ENCODE measurements at regions not wholly inside any gene's neighbourhood (a gene's known extent, or its start where the extent isn't known, plus 50 kb on each side); places are given as distances from the start of the nearest gene placed in this dataset.
A peak's percentile ranks its signal among the peaks of the same experiment; 100 is the strongest.

DNA sequence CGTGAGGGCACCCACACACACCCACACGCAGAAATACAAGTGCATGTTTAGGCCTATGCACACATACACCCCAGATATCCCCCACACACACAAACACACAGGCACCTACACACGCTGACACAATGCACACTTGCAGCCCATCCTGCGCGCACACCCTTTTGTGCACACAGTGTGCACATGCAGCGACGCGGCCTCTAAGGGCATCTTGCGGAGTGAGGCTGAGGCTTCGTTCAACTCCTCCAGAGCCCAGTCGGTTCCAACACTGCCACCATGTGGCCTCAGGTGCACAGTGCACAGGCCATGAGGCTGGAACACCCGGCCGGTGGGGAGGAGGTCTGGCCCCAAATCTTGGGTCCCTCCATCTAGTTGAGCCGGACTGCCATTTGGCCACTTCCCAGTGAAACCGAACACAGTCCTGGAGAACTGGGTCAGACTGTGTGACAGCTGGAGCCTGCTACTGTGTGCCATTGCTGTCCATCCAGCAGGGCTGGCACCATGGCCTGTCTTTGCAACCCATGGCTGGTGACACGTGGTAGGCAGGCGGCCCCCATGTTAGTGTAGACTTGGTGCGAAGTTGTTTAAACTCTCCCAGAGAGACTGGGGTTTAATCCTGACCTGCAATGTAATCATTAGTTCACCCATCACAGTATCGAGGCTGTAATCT, 97.7 kb upstream of the MVB12B start:
- TF ChIP-seq, protein P1, sequence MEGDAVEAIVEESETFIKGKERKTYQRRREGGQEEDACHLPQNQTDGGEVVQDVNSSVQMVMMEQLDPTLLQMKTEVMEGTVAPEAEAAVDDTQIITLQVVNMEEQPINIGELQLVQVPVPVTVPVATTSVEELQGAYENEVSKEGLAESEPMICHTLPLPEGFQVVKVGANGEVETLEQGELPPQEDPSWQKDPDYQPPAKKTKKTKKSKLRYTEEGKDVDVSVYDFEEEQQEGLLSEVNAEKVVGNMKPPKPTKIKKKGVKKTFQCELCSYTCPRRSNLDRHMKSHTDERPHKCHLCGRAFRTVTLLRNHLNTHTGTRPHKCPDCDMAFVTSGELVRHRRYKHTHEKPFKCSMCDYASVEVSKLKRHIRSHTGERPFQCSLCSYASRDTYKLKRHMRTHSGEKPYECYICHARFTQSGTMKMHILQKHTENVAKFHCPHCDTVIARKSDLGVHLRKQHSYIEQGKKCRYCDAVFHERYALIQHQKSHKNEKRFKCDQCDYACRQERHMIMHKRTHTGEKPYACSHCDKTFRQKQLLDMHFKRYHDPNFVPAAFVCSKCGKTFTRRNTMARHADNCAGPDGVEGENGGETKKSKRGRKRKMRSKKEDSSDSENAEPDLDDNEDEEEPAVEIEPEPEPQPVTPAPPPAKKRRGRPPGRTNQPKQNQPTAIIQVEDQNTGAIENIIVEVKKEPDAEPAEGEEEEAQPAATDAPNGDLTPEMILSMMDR (IDR thresholded peaks at IDR 0.05) = peak; percentile 89
- TF ChIP-seq EZH2 (IDR thresholded peaks at IDR 0.05; ENCODE audit: borderline replicate concordance, insufficient read depth, low read depth, low read length, poor library complexity, severe bottlenecking) = no peak
